Astrocyte of the spinal cord (primary cell): ENCODE measurements at regions not wholly inside any gene's neighbourhood (a gene's known extent, or its start where the extent isn't known, plus 50 kb on each side); places are given as distances from the start of the nearest gene placed in this dataset.

Experiments used
- DNase-seq: peaks from one replicate; pipeline ENCODE4 v3.0.0; 2011; ENCODE audit warnings: low read depth, low spot score
- H3K4me3 ChIP-seq: 2 replicates; pipeline ENCODE4 v1.5.1; 2011; ENCODE audit warnings: low read depth, mild to moderate bottlenecking, low read length, moderate library complexity
- in situ Hi-C: cut with HindIII; loops from 2 replicates; pipeline ENCODE4 v1.10.0; 2017; ENCODE audit warnings: low sequenced_read_pairs
- TF ChIP-seq, protein P1 (sequence below): IDR thresholded peaks from 2 replicates; pipeline ENCODE4 v1.5.1; 2012; ENCODE audit warnings: low read depth, mild to moderate bottlenecking, low read length, inconsistent platforms

DNA sequence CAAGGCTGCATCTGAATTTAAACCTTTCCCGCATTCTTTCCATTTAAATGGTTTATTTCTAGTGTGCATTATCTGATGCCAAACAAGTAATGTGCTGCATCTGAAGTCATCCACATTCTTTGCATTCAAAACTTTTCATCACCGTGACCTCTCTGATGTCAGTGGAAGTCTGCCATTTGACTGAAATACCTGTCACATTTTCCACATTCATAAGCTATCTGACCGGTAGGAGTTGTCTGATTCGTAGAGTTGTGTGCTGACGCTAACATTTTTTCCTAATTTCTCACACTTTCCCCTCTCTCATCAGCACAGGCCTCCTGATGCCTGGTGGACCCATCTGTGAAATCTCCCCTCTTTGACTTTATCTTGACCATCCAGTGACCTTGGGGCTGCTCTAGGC is 79.9 kb upstream of the BARX2 start:
- H3K4me3 ChIP-seq, result no peak overlapping the region
- in situ Hi-C loops, result no loop called here
- TF ChIP-seq, protein P1, sequence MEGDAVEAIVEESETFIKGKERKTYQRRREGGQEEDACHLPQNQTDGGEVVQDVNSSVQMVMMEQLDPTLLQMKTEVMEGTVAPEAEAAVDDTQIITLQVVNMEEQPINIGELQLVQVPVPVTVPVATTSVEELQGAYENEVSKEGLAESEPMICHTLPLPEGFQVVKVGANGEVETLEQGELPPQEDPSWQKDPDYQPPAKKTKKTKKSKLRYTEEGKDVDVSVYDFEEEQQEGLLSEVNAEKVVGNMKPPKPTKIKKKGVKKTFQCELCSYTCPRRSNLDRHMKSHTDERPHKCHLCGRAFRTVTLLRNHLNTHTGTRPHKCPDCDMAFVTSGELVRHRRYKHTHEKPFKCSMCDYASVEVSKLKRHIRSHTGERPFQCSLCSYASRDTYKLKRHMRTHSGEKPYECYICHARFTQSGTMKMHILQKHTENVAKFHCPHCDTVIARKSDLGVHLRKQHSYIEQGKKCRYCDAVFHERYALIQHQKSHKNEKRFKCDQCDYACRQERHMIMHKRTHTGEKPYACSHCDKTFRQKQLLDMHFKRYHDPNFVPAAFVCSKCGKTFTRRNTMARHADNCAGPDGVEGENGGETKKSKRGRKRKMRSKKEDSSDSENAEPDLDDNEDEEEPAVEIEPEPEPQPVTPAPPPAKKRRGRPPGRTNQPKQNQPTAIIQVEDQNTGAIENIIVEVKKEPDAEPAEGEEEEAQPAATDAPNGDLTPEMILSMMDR, result no peak
- DNase-seq, result peak; percentile 38

DNA sequence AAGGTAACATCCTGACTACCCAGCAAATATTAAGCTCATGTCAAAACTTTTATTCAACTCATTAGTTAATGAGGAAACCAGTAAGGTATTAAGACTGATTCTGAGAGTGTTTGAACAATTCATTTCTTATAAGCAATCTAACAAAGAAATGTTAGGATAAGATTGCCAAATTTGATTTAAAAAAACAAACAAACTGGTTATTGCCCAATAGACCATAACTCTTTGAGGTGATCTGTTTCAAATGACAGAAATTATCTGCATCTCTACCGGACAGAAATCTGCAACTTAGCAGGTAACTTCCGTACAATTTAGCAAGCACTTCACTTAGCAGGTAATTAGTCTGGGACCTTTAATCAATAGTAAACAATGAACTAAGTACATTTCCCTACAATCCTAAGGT is 82.9 kb upstream of the BARX2 start:
- no peak overlapping the region for H3K4me3 ChIP-seq
- no peak for DNase-seq
- in situ Hi-C loops, result no loop called here
- TF ChIP-seq, protein P1, result no peak

DNA sequence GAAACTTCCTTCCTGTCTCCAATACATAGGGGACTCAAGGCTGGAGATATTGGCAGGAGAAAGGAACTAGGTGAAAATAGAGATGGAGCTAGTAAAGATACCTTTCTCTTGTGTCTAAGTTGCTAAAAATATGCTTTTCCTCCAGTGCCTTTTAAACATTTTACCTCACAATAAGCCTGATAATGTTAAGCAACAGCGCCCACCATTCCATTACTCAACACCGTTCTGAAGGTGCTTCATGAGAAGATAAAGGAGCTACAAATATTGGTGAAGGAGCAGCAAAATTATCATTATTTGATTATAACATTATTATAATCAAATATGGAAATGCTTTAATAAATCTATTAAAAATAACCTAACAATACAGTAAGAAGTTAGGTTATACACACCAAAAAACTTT is 83.6 kb upstream of the BARX2 start:
- H3K4me3 ChIP-seq, result no peak overlapping the region
- DNase-seq, result no peak
- TF ChIP-seq, protein P1, result no peak
- in situ Hi-C loops, result no loop called here

DNA sequence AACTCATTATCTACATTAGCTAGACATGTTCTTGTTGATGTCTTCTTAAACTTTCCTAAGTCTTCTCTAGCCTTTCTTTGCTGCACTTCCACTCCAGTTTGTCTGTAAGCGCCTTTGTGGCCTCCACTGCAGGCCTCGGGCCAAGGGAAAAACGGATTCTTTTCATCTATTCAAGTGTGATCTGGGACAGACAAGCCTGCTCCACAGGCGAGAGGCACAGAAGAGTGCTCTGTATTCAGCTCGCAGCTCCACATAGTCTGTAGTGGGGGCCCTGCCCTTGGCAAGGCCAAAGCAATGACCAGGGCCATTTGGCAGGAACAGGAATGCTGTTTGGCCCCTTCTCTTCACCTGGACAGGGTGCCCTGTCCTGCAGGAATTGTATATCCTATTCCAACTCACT is 84.1 kb upstream of the BARX2 start:
- in situ Hi-C loops, result no loop called here
- no peak for DNase-seq
- TF ChIP-seq, protein P1, result no peak
- no peak overlapping the region for H3K4me3 ChIP-seq

DNA sequence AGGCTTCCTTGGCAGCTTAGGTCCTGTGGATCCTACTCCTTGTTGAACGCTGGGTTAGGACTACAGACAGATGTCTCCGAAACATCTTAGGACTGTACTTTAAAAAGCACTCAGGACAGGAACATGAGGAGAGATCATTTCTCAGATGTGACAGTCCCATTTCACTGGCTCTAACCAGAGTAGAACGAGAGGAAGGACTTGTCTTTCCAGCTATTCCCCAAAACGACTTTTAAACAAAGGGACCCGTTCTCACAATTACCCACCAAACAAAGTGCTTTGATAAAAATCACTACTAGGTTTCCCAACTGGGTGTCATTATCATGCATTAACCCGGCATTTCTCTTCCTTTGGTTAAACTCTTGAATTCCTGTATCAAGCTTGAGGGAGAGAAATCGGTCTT is 84.7 kb upstream of the BARX2 start:
- H3K4me3 ChIP-seq, result no peak overlapping the region
- TF ChIP-seq, protein P1, result no peak
- DNase-seq, result no peak
- in situ Hi-C loops, result no loop called here

DNA sequence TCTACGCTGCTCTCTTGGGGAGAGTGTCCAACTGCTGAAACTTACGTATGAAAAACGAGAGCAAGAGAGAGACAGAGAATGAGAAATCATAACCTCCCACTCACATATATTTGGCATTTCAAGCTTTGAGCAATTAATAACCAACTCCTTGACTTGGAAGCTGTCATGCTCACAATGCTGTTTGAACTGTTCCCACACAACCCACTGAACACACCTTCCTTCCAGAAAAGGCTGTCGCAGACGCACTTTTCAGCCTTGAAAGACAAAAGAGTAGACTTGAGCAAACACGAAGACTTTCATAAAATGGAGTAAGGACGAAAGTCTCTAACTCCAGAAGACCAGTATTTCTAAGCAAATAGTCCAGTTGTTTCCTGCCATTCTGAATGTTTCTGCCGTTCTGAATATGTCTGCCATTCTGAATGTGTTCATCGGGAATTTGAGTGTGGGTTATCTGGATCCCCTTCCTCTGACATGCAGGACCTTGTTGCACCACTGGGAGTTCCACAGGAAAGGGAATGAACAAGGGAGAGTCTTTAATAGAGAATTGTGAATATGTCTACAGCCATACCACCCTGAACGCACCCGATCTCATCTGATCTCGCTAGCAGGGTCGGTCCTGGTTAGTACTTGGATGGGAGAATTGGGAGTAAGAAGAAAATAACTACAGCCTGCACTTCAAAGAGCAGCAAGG is 86.2 kb upstream of the BARX2 start:
- DNase-seq, result no peak
- TF ChIP-seq, protein P1, result no peak
- no peak overlapping the region for H3K4me3 ChIP-seq
- in situ Hi-C loops, result no loop called here
